ENCODE measurements at regions not wholly inside any gene's neighbourhood (a gene's known extent, or its start where the extent isn't known, plus 50 kb on each side); places are given as distances from the start of the nearest gene placed in this dataset.

- no peak for DNase-seq (ENCODE audit: low read depth)
These were observed 381.2 kb upstream of the NETO1 start for GRCh38 chr18:73249030-73249429.

GRCh38 chr18:73246763-73247162 lies 379.0 kb upstream of the NETO1 start:
- no peak for DNase-seq (ENCODE audit: low read depth)

- DNase-seq (ENCODE audit: low read depth): no peak
These were observed 377.6 kb upstream of the NETO1 start for GRCh38 chr18:73245345-73245744.

GRCh38 chr18:73244401-73244800 lies 376.6 kb upstream of the NETO1 start:
- DNase-seq (ENCODE audit: low read depth): no peak

GRCh38 chr18:73240899-73241298 lies 373.1 kb upstream of the NETO1 start:
- no peak for DNase-seq (ENCODE audit: low read depth)

- peak; percentile 1 for DNase-seq (ENCODE audit: low read depth)
These were observed 368.1 kb upstream of the NETO1 start for GRCh38 chr18:73235921-73236320.

GRCh38 chr18:73235491-73235890 lies 367.7 kb upstream of the NETO1 start:
- DNase-seq (ENCODE audit: low read depth): peak; percentile 96

- no peak for DNase-seq (ENCODE audit: low read depth)
These were observed 365.1 kb upstream of the NETO1 start for GRCh38 chr18:73232933-73233332.

- no peak for DNase-seq (ENCODE audit: low read depth)
These were observed 352.9 kb upstream of the NETO1 start for GRCh38 chr18:73220663-73221062.

GRCh38 chr18:73218293-73218692 lies 350.5 kb upstream of the NETO1 start:
- DNase-seq (ENCODE audit: low read depth): no peak

- DNase-seq (ENCODE audit: low read depth): no peak
These were observed 347.2 kb upstream of the NETO1 start for GRCh38 chr18:73214970-73215369.

- DNase-seq (ENCODE audit: low read depth): no peak
These were observed 344.7 kb upstream of the NETO1 start for GRCh38 chr18:73212442-73212841.

- DNase-seq (ENCODE audit: low read depth): peak; percentile 4
These were observed 334.2 kb upstream of the NETO1 start for GRCh38 chr18:73201940-73202339.

- no peak for DNase-seq (ENCODE audit: low read depth)
These were observed 331.4 kb upstream of the NETO1 start for GRCh38 chr18:73199151-73199550.

- no peak for DNase-seq (ENCODE audit: low read depth)
These were observed 321.9 kb upstream of the NETO1 start for GRCh38 chr18:73189718-73190117.

GRCh38 chr18:73168236-73168635 lies 300.4 kb upstream of the NETO1 start:
- DNase-seq (ENCODE audit: low read depth): no peak

- no peak for DNase-seq (ENCODE audit: low read depth)
These were observed 296.6 kb upstream of the NETO1 start for GRCh38 chr18:73164430-73164829.

- no peak for DNase-seq (ENCODE audit: low read depth)
These were observed 295.4 kb upstream of the NETO1 start for GRCh38 chr18:73163236-73163635.

- no peak for DNase-seq (ENCODE audit: low read depth)
These were observed 288.3 kb upstream of the NETO1 start for GRCh38 chr18:73156117-73156516.

- no peak for DNase-seq (ENCODE audit: low read depth)
These were observed 285.5 kb upstream of the NETO1 start for GRCh38 chr18:73153271-73153670.

GRCh38 chr18:73151086-73151485 lies 283.3 kb upstream of the NETO1 start:
- DNase-seq (ENCODE audit: low read depth): no peak

GRCh38 chr18:73150199-73150598 lies 282.4 kb upstream of the NETO1 start:
- DNase-seq (ENCODE audit: low read depth): no peak

- no peak for DNase-seq (ENCODE audit: low read depth)
These were observed 279.8 kb upstream of the NETO1 start for GRCh38 chr18:73147590-73147989.

- DNase-seq (ENCODE audit: low read depth): no peak
These were observed 276.2 kb upstream of the NETO1 start for GRCh38 chr18:73144030-73144429.
